H1 (cell line): ENCODE measurements at regions not wholly inside any gene's neighbourhood (a gene's known extent, or its start where the extent isn't known, plus 50 kb on each side); places are given as distances from the start of the nearest gene placed in this dataset.

Experiments
- BRCA1 ChIP-seq: IDR thresholded peaks from 2 replicates; pipeline ENCODE4 v1.6.1; 2012; ENCODE audit warnings: low read depth, low read length, improper control_type of control experiment
- CBX5 ChIP-seq: fragments of 300-800, 300-1000 bp; sonication (generic); IDR thresholded peaks from 2 replicates; pipeline ENCODE4 v1.7.1; 2016; ENCODE audit warnings: antibody characterized with exemption, low read length, low read depth
- EZH2 ChIP-seq: fragments of 200-600 bp; sonication (generic); IDR thresholded peaks from 2 replicates; pipeline ENCODE4 v1.7.1; 2012; ENCODE audit warnings: low read depth, mild to moderate bottlenecking, moderate library complexity, low read length, inconsistent platforms; ENCODE audit not compliant: severe bottlenecking
- HDAC2 ChIP-seq, 2 experiments: fragments of 300-600 bp in 1 of 2; sonication (generic) in 1 of 2; IDR thresholded peaks; 2 replicates each; pipeline ENCODE4 v1.6.1; 2011 to 2012; ENCODE audit warnings: low read depth in 2 of 2, low read length in 2 of 2, mild to moderate bottlenecking in 2 of 2, moderate library complexity in 2 of 2, borderline replicate concordance in 1 of 2, inconsistent platforms in 1 of 2
- JUN ChIP-seq: IDR thresholded peaks from 2 replicates; pipeline ENCODE4 v1.6.1; 2011; ENCODE audit warnings: low read depth, mild to moderate bottlenecking, improper control_type of control experiment, low read length
- KDM4A ChIP-seq: IDR thresholded peaks from one replicate; pipeline ENCODE4 v1.7.1; 2012; ENCODE audit warnings: low read depth, mild to moderate bottlenecking, moderate library complexity, low read length, inconsistent platforms; ENCODE audit not compliant: severe bottlenecking
- POLR2A ChIP-seq, 2 experiments: IDR thresholded peaks; 1 replicate in 1 of 2; 2 replicates in 1 of 2; pipeline ENCODE4 v1.6.1; 2011; ENCODE audit warnings: low read depth in 2 of 2, low read length in 2 of 2, mild to moderate bottlenecking in 2 of 2; ENCODE audit errors: control extremely low read depth in 1 of 2
- POLR2AphosphoS5 ChIP-seq: IDR thresholded peaks from 2 replicates; pipeline ENCODE4 v1.6.1; 2011; ENCODE audit warnings: low read depth, low read length
- RAD21 ChIP-seq, 2 experiments: IDR thresholded peaks in 1 of 2; conservative IDR thresholded peaks in 1 of 2; 2 replicates each; pipeline ENCODE4 v1.6.1; 2011; ENCODE audit warnings: low read depth in 2 of 2, low read length in 2 of 2, improper control_type of control experiment in 1 of 2, inconsistent platforms in 1 of 2, mild to moderate bottlenecking in 1 of 2, moderate library complexity in 1 of 2
- RBBP5 ChIP-seq: IDR thresholded peaks from 2 replicates; pipeline ENCODE4 v1.7.1; 2012; ENCODE audit warnings: low read depth, mild to moderate bottlenecking, inconsistent platforms, low read length, moderate library complexity, borderline replicate concordance
- TAF1 ChIP-seq: IDR thresholded peaks from 2 replicates; pipeline ENCODE4 v1.6.1; 2011; ENCODE audit warnings: mild to moderate bottlenecking, low read depth, low read length
- TF ChIP-seq, protein P1 (sequence below), 3 experiments: IDR thresholded peaks; 1 replicate in 2 of 3; 2 replicates in 1 of 3; pipeline versions ENCODE4 v1.5.1 to v1.6.1; 2011; ENCODE audit warnings: low read length in 3 of 3, mild to moderate bottlenecking in 3 of 3, inconsistent platforms in 2 of 3, low read depth in 1 of 3, moderate library complexity in 1 of 3; ENCODE audit not compliant: insufficient read depth in 1 of 3; ENCODE audit errors: control extremely low read depth in 1 of 3

- TF ChIP-seq, protein P1, sequence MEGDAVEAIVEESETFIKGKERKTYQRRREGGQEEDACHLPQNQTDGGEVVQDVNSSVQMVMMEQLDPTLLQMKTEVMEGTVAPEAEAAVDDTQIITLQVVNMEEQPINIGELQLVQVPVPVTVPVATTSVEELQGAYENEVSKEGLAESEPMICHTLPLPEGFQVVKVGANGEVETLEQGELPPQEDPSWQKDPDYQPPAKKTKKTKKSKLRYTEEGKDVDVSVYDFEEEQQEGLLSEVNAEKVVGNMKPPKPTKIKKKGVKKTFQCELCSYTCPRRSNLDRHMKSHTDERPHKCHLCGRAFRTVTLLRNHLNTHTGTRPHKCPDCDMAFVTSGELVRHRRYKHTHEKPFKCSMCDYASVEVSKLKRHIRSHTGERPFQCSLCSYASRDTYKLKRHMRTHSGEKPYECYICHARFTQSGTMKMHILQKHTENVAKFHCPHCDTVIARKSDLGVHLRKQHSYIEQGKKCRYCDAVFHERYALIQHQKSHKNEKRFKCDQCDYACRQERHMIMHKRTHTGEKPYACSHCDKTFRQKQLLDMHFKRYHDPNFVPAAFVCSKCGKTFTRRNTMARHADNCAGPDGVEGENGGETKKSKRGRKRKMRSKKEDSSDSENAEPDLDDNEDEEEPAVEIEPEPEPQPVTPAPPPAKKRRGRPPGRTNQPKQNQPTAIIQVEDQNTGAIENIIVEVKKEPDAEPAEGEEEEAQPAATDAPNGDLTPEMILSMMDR (IDR thresholded peaks at IDR 0.05; ENCODE audit: control extremely low read depth in 1 of 3, insufficient read depth in 1 of 3, low read depth in 1 of 3, low read length in 3 of 3) = no peak
- no peak for TF ChIP-seq HDAC2 (IDR thresholded peaks at IDR 0.05; ENCODE audit: borderline replicate concordance in 1 of 2, low read depth in 2 of 2, low read length in 2 of 2)
- TF ChIP-seq JUN = no peak
- no peak for TF ChIP-seq KDM4A
- no peak for TF ChIP-seq RBBP5
- no peak for TF ChIP-seq RAD21 (IDR thresholded peaks at IDR 0.05 in 1 of 2, conservative IDR thresholded peaks at IDR 0.05 in 1 of 2; ENCODE audit: low read depth in 2 of 2, low read length in 2 of 2)
- TF ChIP-seq TAF1 = no peak
- TF ChIP-seq POLR2A (IDR thresholded peaks at IDR 0.05; ENCODE audit: control extremely low read depth in 1 of 2, low read depth in 2 of 2, low read length in 2 of 2) = no peak
- no peak for TF ChIP-seq BRCA1
- no peak for TF ChIP-seq POLR2AphosphoS5
- no peak for TF ChIP-seq CBX5
- TF ChIP-seq EZH2 = no peak
Measured at GRCh38 chr13:111480503-111480902, 160.1 kb downstream of the TEX29 start.
